ENCODE measurements at regions not wholly inside any gene's neighbourhood (a gene's known extent, or its start where the extent isn't known, plus 50 kb on each side); places are given as distances from the start of the nearest gene placed in this dataset.
"Not testable (repeated sequence)": the region's sequence is repeated elsewhere in the genome, so short reads cannot be mapped to it uniquely, and the experiment has no call there.

DNA sequence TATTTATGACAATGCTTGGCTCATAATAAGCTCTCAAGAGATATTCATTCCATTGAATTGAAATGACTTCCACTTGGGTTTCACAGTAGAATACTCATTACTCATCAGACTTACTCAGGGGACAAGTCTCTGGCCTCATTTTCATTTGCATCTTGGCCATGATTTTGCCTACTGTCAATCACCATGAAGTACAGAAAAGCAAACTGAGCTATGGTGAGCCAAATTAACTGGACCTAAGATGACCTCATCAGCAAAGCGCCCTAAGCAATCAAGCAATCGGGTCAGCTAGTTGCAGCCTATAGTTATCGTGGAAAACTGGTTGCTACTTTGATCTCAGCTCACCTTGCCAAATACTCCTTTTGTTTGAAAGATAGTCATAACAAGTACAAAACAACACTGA lies 494.7 kb upstream of the SLC35B3 start:
- ChIA-PET POLR2A (interaction anchor here (1.3 kb wide), 1 partner anchor 10 kb away, joined by 3 read pairs; no protein-coding TSS in a partner anchor), CTCF (no interaction called here), RAD21 (ENCODE audit: low non-redundant PET in 1 of 2, low total read pairs in 2 of 2, uncharacterized antibody in 2 of 2, unreplicated experiment in 2 of 2) (no interaction called here)
- Histone ChIP-seq H3K9me3 (ENCODE audit: control insufficient read depth in 1 of 2, insufficient read depth in 1 of 2, low read depth in 1 of 2, low read length in 2 of 2) (no peaks in the 10 kb centered on the region), H4K20me1 (ENCODE audit: insufficient read depth) (no peaks in the 10 kb centered on the region), H3K36me3 (ENCODE audit: control insufficient read depth in 1 of 2, insufficient read depth in 2 of 2, low read length in 2 of 2) (no peaks in the 10 kb centered on the region), H3K27ac (ENCODE audit: low read depth, low read length) (no peak overlapping the region), H3K27me3 (ENCODE audit: insufficient read depth, low read length) (no peaks in the 10 kb centered on the region), H3K9ac (ENCODE audit: low read length) (no peak overlapping the region), H2AFZ (ENCODE audit: low read depth, low read length, poor library complexity, severe bottlenecking) (no peak overlapping the region), H3K4me1 (ENCODE audit: control insufficient read depth in 1 of 2, insufficient read depth in 2 of 2, low read length in 2 of 2) (no peaks in the 10 kb centered on the region; a peak in 1 of 4 replicates), H3K9me2 (ENCODE audit: insufficient read depth) (no peaks in the 10 kb centered on the region), H3K4me3 (replicated peaks in 1 of 2; ENCODE audit: low read depth in 1 of 2, low read length in 2 of 2) (no peak overlapping the region), H3K79me2 (ENCODE audit: insufficient read depth, low read length) (no peaks in the 10 kb centered on the region), H3K4me2 (ENCODE audit: low read length) (no peak overlapping the region)
- intact Hi-C loops (cut with micrococcal nuclease): no loop called here
- ATAC-seq (no peak), DNase-seq (ENCODE audit: low read depth, low spot score) (no peak)
- BruUV-seq (replicated peaks): no TSS peak
- TF ChIP-seq JUND (IDR thresholded peaks at IDR 0.05) (no peak), EZH2 (IDR thresholded peaks at IDR 0.05) (no peak), YY1 (IDR thresholded peaks at IDR 0.05; ENCODE audit: extremely low read depth, insufficient replicate concordance, low read depth, low read length) (no peak), POLR2A (IDR thresholded peaks at IDR 0.05; ENCODE audit: borderline replicate concordance, extremely low read depth, insufficient read depth, insufficient read length) (no peak), EZH2phosphoT487 (IDR thresholded peaks at IDR 0.05; ENCODE audit: borderline replicate concordance) (no peak), TCF7L2 (IDR thresholded peaks at IDR 0.05; ENCODE audit: borderline replicate concordance, extremely low read depth, insufficient read depth, insufficient read length) (no peak), SRF (IDR thresholded peaks at IDR 0.05; ENCODE audit: low read depth) (no peak), CBX3 (IDR thresholded peaks at IDR 0.05; ENCODE audit: low read depth) (no peak), ZNF274 (IDR thresholded peaks at IDR 0.05; ENCODE audit: low read depth, low read length) (no peak), SIN3A (IDR thresholded peaks at IDR 0.05; ENCODE audit: low read depth) (no peak), POLR2AphosphoS5 (IDR thresholded peaks at IDR 0.05; ENCODE audit: low read depth, low read length) (no peak), CEBPB (IDR thresholded peaks at IDR 0.05; ENCODE audit: low read depth) (no peak), FOSL1 (IDR thresholded peaks at IDR 0.05; ENCODE audit: low read depth) (no peak)
- TF ChIP-seq, protein P1, sequence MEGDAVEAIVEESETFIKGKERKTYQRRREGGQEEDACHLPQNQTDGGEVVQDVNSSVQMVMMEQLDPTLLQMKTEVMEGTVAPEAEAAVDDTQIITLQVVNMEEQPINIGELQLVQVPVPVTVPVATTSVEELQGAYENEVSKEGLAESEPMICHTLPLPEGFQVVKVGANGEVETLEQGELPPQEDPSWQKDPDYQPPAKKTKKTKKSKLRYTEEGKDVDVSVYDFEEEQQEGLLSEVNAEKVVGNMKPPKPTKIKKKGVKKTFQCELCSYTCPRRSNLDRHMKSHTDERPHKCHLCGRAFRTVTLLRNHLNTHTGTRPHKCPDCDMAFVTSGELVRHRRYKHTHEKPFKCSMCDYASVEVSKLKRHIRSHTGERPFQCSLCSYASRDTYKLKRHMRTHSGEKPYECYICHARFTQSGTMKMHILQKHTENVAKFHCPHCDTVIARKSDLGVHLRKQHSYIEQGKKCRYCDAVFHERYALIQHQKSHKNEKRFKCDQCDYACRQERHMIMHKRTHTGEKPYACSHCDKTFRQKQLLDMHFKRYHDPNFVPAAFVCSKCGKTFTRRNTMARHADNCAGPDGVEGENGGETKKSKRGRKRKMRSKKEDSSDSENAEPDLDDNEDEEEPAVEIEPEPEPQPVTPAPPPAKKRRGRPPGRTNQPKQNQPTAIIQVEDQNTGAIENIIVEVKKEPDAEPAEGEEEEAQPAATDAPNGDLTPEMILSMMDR (IDR thresholded peaks at IDR 0.05 in 2 of 3, conservative IDR thresholded peaks at IDR 0.05 in 1 of 3; ENCODE audit: borderline replicate concordance in 1 of 3, insufficient read depth in 1 of 3, low read depth in 2 of 3, low read length in 2 of 3): no peak
- TF ChIP-seq, protein P2, sequence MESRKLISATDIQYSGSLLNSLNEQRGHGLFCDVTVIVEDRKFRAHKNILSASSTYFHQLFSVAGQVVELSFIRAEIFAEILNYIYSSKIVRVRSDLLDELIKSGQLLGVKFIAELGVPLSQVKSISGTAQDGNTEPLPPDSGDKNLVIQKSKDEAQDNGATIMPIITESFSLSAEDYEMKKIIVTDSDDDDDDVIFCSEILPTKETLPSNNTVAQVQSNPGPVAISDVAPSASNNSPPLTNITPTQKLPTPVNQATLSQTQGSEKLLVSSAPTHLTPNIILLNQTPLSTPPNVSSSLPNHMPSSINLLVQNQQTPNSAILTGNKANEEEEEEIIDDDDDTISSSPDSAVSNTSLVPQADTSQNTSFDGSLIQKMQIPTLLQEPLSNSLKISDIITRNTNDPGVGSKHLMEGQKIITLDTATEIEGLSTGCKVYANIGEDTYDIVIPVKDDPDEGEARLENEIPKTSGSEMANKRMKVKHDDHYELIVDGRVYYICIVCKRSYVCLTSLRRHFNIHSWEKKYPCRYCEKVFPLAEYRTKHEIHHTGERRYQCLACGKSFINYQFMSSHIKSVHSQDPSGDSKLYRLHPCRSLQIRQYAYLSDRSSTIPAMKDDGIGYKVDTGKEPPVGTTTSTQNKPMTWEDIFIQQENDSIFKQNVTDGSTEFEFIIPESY (IDR thresholded peaks at IDR 0.05; ENCODE audit: extremely low read depth, insufficient replicate concordance, low read length): no peak

DNA sequence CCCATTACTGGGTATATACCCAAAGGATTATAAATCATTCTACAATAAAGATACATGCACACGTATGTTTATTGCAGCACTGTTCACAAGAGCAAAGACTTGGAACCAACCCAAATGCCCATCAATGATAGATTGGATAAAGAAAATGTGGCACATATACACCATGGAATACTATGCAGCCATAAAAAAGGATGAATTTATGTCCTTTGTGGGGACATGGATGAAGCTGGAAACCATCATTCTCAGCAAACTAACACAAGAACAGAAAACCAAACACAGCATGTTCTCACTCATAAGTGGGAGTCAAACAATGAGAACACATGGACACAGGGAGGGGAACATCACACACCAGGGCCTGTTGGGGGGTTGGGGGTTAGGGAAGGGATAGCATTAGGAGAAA lies 484.9 kb upstream of the SLC35B3 start:
- H3K27me3 ChIP-seq (ENCODE audit: insufficient read depth, low read length); H3K4me1 ChIP-seq (ENCODE audit: control insufficient read depth in 1 of 2, insufficient read depth in 2 of 2, low read length in 2 of 2); H2AFZ ChIP-seq (ENCODE audit: low read depth, low read length, poor library complexity, severe bottlenecking); H3K36me3 ChIP-seq (ENCODE audit: control insufficient read depth in 1 of 2, insufficient read depth in 2 of 2, low read length in 2 of 2); H3K4me2 ChIP-seq (ENCODE audit: low read length); BruUV-seq (replicated peaks); DNase-seq (ENCODE audit: low read depth, low spot score); POLR2A ChIA-PET; CTCF ChIA-PET; H3K79me2 ChIP-seq (ENCODE audit: insufficient read depth, low read length); H3K27ac ChIP-seq (ENCODE audit: low read depth, low read length); ATAC-seq; intact Hi-C loops (cut with micrococcal nuclease); H4K20me1 ChIP-seq (ENCODE audit: insufficient read depth); RAD21 ChIA-PET (ENCODE audit: low non-redundant PET in 1 of 2, low total read pairs in 2 of 2, uncharacterized antibody in 2 of 2, unreplicated experiment in 2 of 2); H3K9me3 ChIP-seq (ENCODE audit: control insufficient read depth in 1 of 2, insufficient read depth in 1 of 2, low read depth in 1 of 2, low read length in 2 of 2); H3K9me2 ChIP-seq (ENCODE audit: insufficient read depth); H3K9ac ChIP-seq (ENCODE audit: low read length); H3K4me3 ChIP-seq (replicated peaks in 1 of 2; ENCODE audit: low read depth in 1 of 2, low read length in 2 of 2): not testable (repeated sequence)
